H1 (cell line): ENCODE measurements at regions not wholly inside any gene's neighbourhood (a gene's known extent, or its start where the extent isn't known, plus 50 kb on each side); places are given as distances from the start of the nearest gene placed in this dataset.
A peak's percentile ranks its signal among the peaks of the same experiment; 100 is the strongest.

Experiments used
- CTCF ChIA-PET: fragments of 300-600 bp; sonication (Branson Sonifier 250); formaldehyde crosslinking; loops from one replicate; lab custom pipeline; 2021; ENCODE audit not compliant: partially characterized antibody; lab: Charles Lee
- POLR2A ChIA-PET: fragments of 300-600 bp; sonication (Branson Sonifier 250); formaldehyde crosslinking; loops from one replicate; lab custom pipeline; 2021; ENCODE audit warnings: inconsistent platforms; ENCODE audit not compliant: partially characterized antibody; lab: Charles Lee
- DNase-seq, 2 experiments: peaks; one replicate each; pipeline versions ENCODE4 v3.0.0 to v3.0.0-alpha.2; 2010 to 2022; ENCODE audit warnings: low spot score in 2 of 2, low read depth in 1 of 2, mixed read lengths in 1 of 2
- FAIRE-seq: peaks from 2 replicates; lab custom pipeline; 2011; peaks lifted over from hg19 to GRCh38; lab: Jason Lieb, UNC
- H2AFZ ChIP-seq: 2 replicates; pipeline ENCODE4 v1.8.1; 2012; ENCODE audit warnings: low read length, inconsistent platforms
- H2AK5ac ChIP-seq: 2 replicates; pipeline ENCODE4 v1.6.1; 2013; ENCODE audit warnings: low read depth, low read length
- H2BK120ac ChIP-seq: replicated peaks from 2 replicates; pipeline ENCODE3; 2013; ENCODE audit warnings: low read depth, low read length, inconsistent platforms
- H2BK12ac ChIP-seq: 2 replicates; pipeline ENCODE4 v1.6.1; 2013; ENCODE audit warnings: low read depth, low read length
- H2BK15ac ChIP-seq: 2 replicates; pipeline ENCODE4 v1.6.1; 2013; ENCODE audit warnings: low read length
- H2BK20ac ChIP-seq: 2 replicates; pipeline ENCODE4 v1.6.1; 2013; ENCODE audit warnings: low read length
- H2BK5ac ChIP-seq: 2 replicates; pipeline ENCODE4 v1.6.1; 2013; ENCODE audit warnings: low read depth, low read length
- H3K14ac ChIP-seq: 2 replicates; pipeline ENCODE4 v1.6.1; 2013; ENCODE audit warnings: inconsistent platforms; ENCODE audit not compliant: insufficient read length
- H3K18ac ChIP-seq: 2 replicates; pipeline ENCODE4 v1.6.1; 2013; ENCODE audit warnings: low read length; ENCODE audit errors: extremely low read depth
- H3K23ac ChIP-seq: 2 replicates; pipeline ENCODE4 v1.6.1; 2013; ENCODE audit warnings: inconsistent platforms; ENCODE audit not compliant: insufficient read length
- H3K23me2 ChIP-seq: 2 replicates; pipeline ENCODE4 v1.6.1; 2013; ENCODE audit warnings: low read depth, low read length
- H3K27ac ChIP-seq: 2 replicates; pipeline ENCODE4 v1.6.1; 2011; ENCODE audit warnings: low read depth, low read length, inconsistent platforms
- H3K27me3 ChIP-seq, 4 experiments: replicated peaks in 1 of 4; 1 replicate in 1 of 4; 2 replicates in 3 of 4; pipeline versions ENCODE4 v1.6.1 to v1.8.1; 2011 to 2013; ENCODE audit warnings: low read length in 3 of 4, mild to moderate bottlenecking in 3 of 4, inconsistent platforms in 2 of 4, mixed read lengths in 2 of 4, moderate library complexity in 1 of 4; ENCODE audit not compliant: control insufficient read depth in 3 of 4, insufficient read depth in 3 of 4; ENCODE audit errors: extremely low read depth in 1 of 4
- H3K36me3 ChIP-seq, 4 experiments: 2 replicates each; pipeline versions ENCODE4 v1.6.1 to v1.8.1; 2011 to 2013; ENCODE audit warnings: mild to moderate bottlenecking in 4 of 4, low read length in 3 of 4, moderate library complexity in 2 of 4, control low read depth in 1 of 4, inconsistent platforms in 1 of 4; ENCODE audit not compliant: insufficient read depth in 4 of 4, control insufficient read depth in 2 of 4
- H3K4ac ChIP-seq: replicated peaks from 2 replicates; pipeline ENCODE3; 2013; ENCODE audit warnings: low read length, low read depth, mixed read lengths, inconsistent platforms; ENCODE audit not compliant: insufficient read length
- H3K4me1 ChIP-seq, 4 experiments: replicated peaks in 1 of 4; 1 replicate in 1 of 4; 2 replicates in 3 of 4; pipeline versions ENCODE4 v1.6.1 to v1.8.1; 2011 to 2013; ENCODE audit warnings: low read length in 3 of 4, inconsistent platforms in 2 of 4, mixed read lengths in 1 of 4; ENCODE audit not compliant: insufficient read depth in 4 of 4, control insufficient read depth in 3 of 4
- H3K4me2 ChIP-seq, 2 experiments: 2 replicates each; pipeline versions ENCODE4 v1.6.1 to v1.8.1; 2011 to 2013; ENCODE audit warnings: low read depth in 2 of 2, low read length in 2 of 2, control low read depth in 1 of 2, inconsistent platforms in 1 of 2, mild to moderate bottlenecking in 1 of 2; ENCODE audit not compliant: insufficient read depth in 1 of 2
- H3K4me3 ChIP-seq, 4 experiments: fragments of 200-600, 300-600 bp in 1 of 4; sonication (generic), shearing (Covaris generic), sonication (Bioruptor Twin) in 1 of 4; 2 replicates each; pipeline versions ENCODE4 v1.5.1 to v1.8.1; 2011 to 2016; ENCODE audit warnings: low read length in 4 of 4, low read depth in 3 of 4, control low read depth in 2 of 4, inconsistent platforms in 2 of 4, mild to moderate bottlenecking in 2 of 4, mixed read lengths in 1 of 4, moderate library complexity in 1 of 4; ENCODE audit not compliant: insufficient read depth in 2 of 4; ENCODE audit errors: extremely low read depth in 1 of 4
- H3K56ac ChIP-seq: replicated peaks from 2 replicates; pipeline ENCODE3; 2013; ENCODE audit warnings: low read depth, mild to moderate bottlenecking, mixed read lengths, low read length, inconsistent platforms; ENCODE audit not compliant: insufficient read length
- H3K79me1 ChIP-seq: 2 replicates; pipeline ENCODE4 v1.6.1; 2013; ENCODE audit warnings: low read depth, low read length, control low read depth
- H3K79me2 ChIP-seq, 2 experiments: 2 replicates each; pipeline versions ENCODE4 v1.6.1 to v1.8.1; 2012 to 2013; ENCODE audit warnings: low read length in 2 of 2, mild to moderate bottlenecking in 2 of 2, inconsistent platforms in 1 of 2; ENCODE audit not compliant: insufficient read depth in 2 of 2, control insufficient read depth in 1 of 2
- H3K9ac ChIP-seq, 4 experiments: replicated peaks in 1 of 4; 1 replicate in 1 of 4; 2 replicates in 3 of 4; pipeline versions ENCODE4 v1.6.1 to v1.8.1; 2011 to 2013; ENCODE audit warnings: low read depth in 3 of 4, low read length in 3 of 4, control low read depth in 2 of 4, mild to moderate bottlenecking in 2 of 4, moderate library complexity in 2 of 4, inconsistent platforms in 1 of 4; ENCODE audit errors: extremely low read depth in 1 of 4
- H3K9me3 ChIP-seq, 2 experiments: 2 replicates each; pipeline versions ENCODE4 v1.6.1 to v1.8.1; 2012 to 2013; ENCODE audit warnings: mild to moderate bottlenecking in 2 of 2, moderate library complexity in 2 of 2, control low read depth in 1 of 2, inconsistent platforms in 1 of 2, low read depth in 1 of 2, low read length in 1 of 2, mixed read lengths in 1 of 2; ENCODE audit not compliant: insufficient read depth in 2 of 2
- H4K20me1 ChIP-seq, 2 experiments: replicated peaks in 1 of 2; 2 replicates each; pipeline versions ENCODE3 to v1.8.1; 2011 to 2013; ENCODE audit warnings: inconsistent platforms in 2 of 2, low read length in 2 of 2, mild to moderate bottlenecking in 1 of 2; ENCODE audit not compliant: insufficient read depth in 2 of 2, control insufficient read depth in 1 of 2
- H4K5ac ChIP-seq: 2 replicates; pipeline ENCODE4 v1.6.1; 2013; ENCODE audit warnings: low read length, low read depth, mixed read lengths, inconsistent platforms; ENCODE audit not compliant: insufficient read length
- H4K8ac ChIP-seq: 2 replicates; pipeline ENCODE4 v1.8.0; 2013; ENCODE audit warnings: mild to moderate bottlenecking, moderate library complexity, low read length, inconsistent platforms; ENCODE audit not compliant: insufficient read depth; ENCODE audit errors: extremely low read depth
- H4K91ac ChIP-seq: replicated peaks from 2 replicates; pipeline ENCODE3; 2013; ENCODE audit warnings: low read length, mixed read lengths, inconsistent platforms; ENCODE audit not compliant: insufficient read length
- ASH2L ChIP-seq: fragments of 200-600, 300-600 bp; sonication (generic); IDR thresholded peaks from one replicate; pipeline ENCODE4 v1.7.1; 2017; ENCODE audit warnings: low read length
- ATF2 ChIP-seq: IDR thresholded peaks from 2 replicates; pipeline ENCODE4 v1.6.1; 2012; ENCODE audit warnings: low read length, inconsistent platforms
- CTBP2 ChIP-seq: IDR thresholded peaks from 2 replicates; pipeline ENCODE4 v1.7.0; 2011; ENCODE audit warnings: borderline replicate concordance, mild to moderate bottlenecking, moderate library complexity, mixed read lengths, low read length; ENCODE audit not compliant: insufficient read depth, insufficient read length
- MAFK ChIP-seq: IDR thresholded peaks from 2 replicates; pipeline ENCODE4 v1.6.1; 2012; ENCODE audit warnings: low read depth, mild to moderate bottlenecking, improper control_type of control experiment, low read length
- NANOG ChIP-seq: IDR thresholded peaks from 2 replicates; pipeline ENCODE4 v1.6.1; 2011; ENCODE audit warnings: low read length, low read depth, mild to moderate bottlenecking, inconsistent platforms; ENCODE audit not compliant: insufficient read depth, poor library complexity, severe bottlenecking
- NRF1 ChIP-seq: IDR thresholded peaks from 2 replicates; pipeline ENCODE4 v1.6.1; 2011; ENCODE audit warnings: mild to moderate bottlenecking, low read depth, low read length, improper control_type of control experiment
- POU5F1 ChIP-seq: IDR thresholded peaks from 2 replicates; pipeline ENCODE4 v1.6.1; 2011; ENCODE audit warnings: low read depth, mild to moderate bottlenecking, low read length, moderate library complexity
- TEAD4 ChIP-seq: IDR thresholded peaks from 2 replicates; pipeline ENCODE4 v1.6.1; 2012; ENCODE audit warnings: low read depth, low read length, inconsistent platforms, mixed read lengths
- ZNF274 ChIP-seq: IDR thresholded peaks from 2 replicates; pipeline ENCODE4 v1.7.0; 2012; ENCODE audit warnings: low read length, borderline replicate concordance; ENCODE audit errors: extremely low read depth
- WGBS, 2 experiments: shearing (Covaris generic) in 1 of 2; methylation state at CpG; one replicate each; pipeline versions ENCODE4 v1.1.6 to v1.1.7; 2013 to 2015; ENCODE audit warnings: low lambda C conversion rate in 2 of 2, mixed read lengths in 2 of 2, inconsistent platforms in 1 of 2, low coverage in 1 of 2, missing lambda C conversion rate in 1 of 2; ENCODE audit not compliant: insufficient replicate concordance in 2 of 2, insufficient coverage in 1 of 2, insufficient read length in 1 of 2; ENCODE audit errors: extremely low coverage in 1 of 2, missing lambda C conversion rate in 1 of 2; 5-methylcytosine and 5-hydroxymethylcytosine counted together
- TF ChIP-seq, protein P1 (sequence below), 3 experiments: IDR thresholded peaks; 1 replicate in 2 of 3; 2 replicates in 1 of 3; pipeline versions ENCODE4 v1.5.1 to v1.6.1; 2011; ENCODE audit warnings: low read length in 3 of 3, mild to moderate bottlenecking in 3 of 3, inconsistent platforms in 2 of 3, low read depth in 1 of 3, moderate library complexity in 1 of 3; ENCODE audit not compliant: insufficient read depth in 1 of 3; ENCODE audit errors: control extremely low read depth in 1 of 3

- Histone ChIP-seq H2BK120ac (no peak overlapping the region), H2BK12ac (no peak overlapping the region), H2BK5ac (no peak overlapping the region), H3K79me1 (no peaks in the 10 kb centered on the region), H2BK15ac (no peak overlapping the region), H3K14ac (no peak overlapping the region), H2BK20ac (0 out of 2 replicates have a peak overlapping the region, but pooled peaks have one; percentile 4), H4K5ac (no peak overlapping the region), H4K20me1 (no peaks in the 10 kb centered on the region), H4K91ac (no peak overlapping the region), H2AFZ (no peak overlapping the region), H4K8ac (no peak overlapping the region), H3K23me2 (no peaks in the 10 kb centered on the region), H3K4me2 (no peak overlapping the region), H3K36me3 (no peaks in the 10 kb centered on the region), H3K79me2 (no peaks in the 10 kb centered on the region), H3K9me3 (no peaks in the 10 kb centered on the region), H3K56ac (no peak overlapping the region), H3K9ac (no peak overlapping the region), H3K18ac (no peak overlapping the region), H3K27ac (no peak overlapping the region; the same call in 1 of the 2 replicates), H2AK5ac (no peak overlapping the region), H3K4ac (no peak overlapping the region), H3K23ac (no peak overlapping the region), H3K27me3 (no peaks in the 10 kb centered on the region), H3K4me1 (peaks cover 2 to 7% (median 4%) of the 10 kb centered on the region in 4 experiments; a peak in 4 of 7 replicates), H3K4me3 (no peak overlapping the region)
- 92% methylated on average over 3 of the region's 3 CpGs; no CpG with 5 or more reads in 1 of the 2 experiments for WGBS, 2 experiments
- ChIA-PET POLR2A (no interaction called here), CTCF (no interaction called here)
- no peak for FAIRE-seq
- no peak for DNase-seq
- no peak for TF ChIP-seq ZNF274
- no peak for TF ChIP-seq NANOG
- TF ChIP-seq ASH2L, result no peak
- no peak for TF ChIP-seq CTBP2
- no peak for TF ChIP-seq TEAD4
- TF ChIP-seq NRF1, result no peak
- TF ChIP-seq POU5F1, result no peak
- TF ChIP-seq ATF2, result no peak
- no peak for TF ChIP-seq MAFK
- TF ChIP-seq, protein P1, sequence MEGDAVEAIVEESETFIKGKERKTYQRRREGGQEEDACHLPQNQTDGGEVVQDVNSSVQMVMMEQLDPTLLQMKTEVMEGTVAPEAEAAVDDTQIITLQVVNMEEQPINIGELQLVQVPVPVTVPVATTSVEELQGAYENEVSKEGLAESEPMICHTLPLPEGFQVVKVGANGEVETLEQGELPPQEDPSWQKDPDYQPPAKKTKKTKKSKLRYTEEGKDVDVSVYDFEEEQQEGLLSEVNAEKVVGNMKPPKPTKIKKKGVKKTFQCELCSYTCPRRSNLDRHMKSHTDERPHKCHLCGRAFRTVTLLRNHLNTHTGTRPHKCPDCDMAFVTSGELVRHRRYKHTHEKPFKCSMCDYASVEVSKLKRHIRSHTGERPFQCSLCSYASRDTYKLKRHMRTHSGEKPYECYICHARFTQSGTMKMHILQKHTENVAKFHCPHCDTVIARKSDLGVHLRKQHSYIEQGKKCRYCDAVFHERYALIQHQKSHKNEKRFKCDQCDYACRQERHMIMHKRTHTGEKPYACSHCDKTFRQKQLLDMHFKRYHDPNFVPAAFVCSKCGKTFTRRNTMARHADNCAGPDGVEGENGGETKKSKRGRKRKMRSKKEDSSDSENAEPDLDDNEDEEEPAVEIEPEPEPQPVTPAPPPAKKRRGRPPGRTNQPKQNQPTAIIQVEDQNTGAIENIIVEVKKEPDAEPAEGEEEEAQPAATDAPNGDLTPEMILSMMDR (IDR thresholded peaks at IDR 0.05; ENCODE audit: control extremely low read depth in 1 of 3, insufficient read depth in 1 of 3, low read depth in 1 of 3, low read length in 3 of 3), result no peak
Observed at GRCh38 chr9:111233963-111234362, 96.1 kb downstream of the OR2K2 start.
